Fibroblast of villous mesenchyme (primary cell): ENCODE measurements at regions not wholly inside any gene's neighbourhood (a gene's known extent, or its start where the extent isn't known, plus 50 kb on each side); places are given as distances from the start of the nearest gene placed in this dataset.

ENCODE experiments used
- DNase-seq: peaks from one replicate; pipeline ENCODE4 v3.0.0-alpha.2; 2010; ENCODE audit warnings: low read depth
- H3K4me3 ChIP-seq: 2 replicates; pipeline ENCODE4 v1.5.1; 2011; ENCODE audit warnings: low read depth, mild to moderate bottlenecking, low read length
- CTCF ChIP-seq: IDR thresholded peaks from 2 replicates; pipeline ENCODE4 v1.5.1; 2012; ENCODE audit warnings: low read depth, mild to moderate bottlenecking, low read length; ENCODE audit not compliant: insufficient read depth

GRCh38 chr2:234735829-234736228, 216.0 kb upstream of the SH3BP4 start:
- no peak for DNase-seq
- no peak for TF ChIP-seq CTCF
- H3K4me3 ChIP-seq: no peak overlapping the region

- no peak for TF ChIP-seq CTCF
- no peak for DNase-seq
Measured at GRCh38 chr2:234733795-234734600, 217.8 kb upstream of the SH3BP4 start.

GRCh38 chr2:234733093-234733489, 218.7 kb upstream of the SH3BP4 start:
- no peak overlapping the region for H3K4me3 ChIP-seq

More at GRCh38 chr2:234733795-234734600, 217.8 kb upstream of the SH3BP4 start:
- no peak overlapping the region for H3K4me3 ChIP-seq

GRCh38 chr2:234732404-234733092, 219.3 kb upstream of the SH3BP4 start:
- no peak for TF ChIP-seq CTCF
- no peak for DNase-seq
- no peak overlapping the region for H3K4me3 ChIP-seq

More at GRCh38 chr2:234733093-234733489, 218.7 kb upstream of the SH3BP4 start:
- TF ChIP-seq CTCF: no peak
- no peak for DNase-seq

- no peak for DNase-seq
- H3K4me3 ChIP-seq: no peak overlapping the region
- TF ChIP-seq CTCF: no peak
Measured at GRCh38 chr2:234731236-234731635, 220.6 kb upstream of the SH3BP4 start.

- no peak for TF ChIP-seq CTCF
- DNase-seq: no peak
- H3K4me3 ChIP-seq: no peak overlapping the region
Measured at GRCh38 chr2:234730066-234730640, 221.7 kb upstream of the SH3BP4 start.
